ENCODE measurements at regions not wholly inside any gene's neighbourhood (a gene's known extent, or its start where the extent isn't known, plus 50 kb on each side); places are given as distances from the start of the nearest gene placed in this dataset.
A peak's percentile ranks its signal among the peaks of the same experiment; 100 is the strongest.

- TF ChIP-seq EGR1 (IDR thresholded peaks at IDR 0.05) (no peak), RAD21 (IDR thresholded peaks at IDR 0.05; ENCODE audit: low read depth) (no peak), FOXM1 (IDR thresholded peaks at IDR 0.05; ENCODE audit: borderline replicate concordance, low read depth) (no peak), NFIC (IDR thresholded peaks at IDR 0.05) (no peak), CREB1 (IDR thresholded peaks at IDR 0.05; ENCODE audit: low read depth) (no peak), YY1 (IDR thresholded peaks at IDR 0.05; ENCODE audit: low read depth) (no peak), TEAD4 (IDR thresholded peaks at IDR 0.05) (no peak), CEBPB (IDR thresholded peaks at IDR 0.05) (no peak), TCF12 (IDR thresholded peaks at IDR 0.05; ENCODE audit: low read depth) (no peak), MAX (IDR thresholded peaks at IDR 0.05) (no peak), EP300 (IDR thresholded peaks at IDR 0.05; ENCODE audit: borderline replicate concordance) (no peak), REST (IDR thresholded peaks at IDR 0.05; ENCODE audit: low read depth) (no peak), ZBTB7A (IDR thresholded peaks at IDR 0.05; ENCODE audit: low read depth) (no peak), TAF1 (IDR thresholded peaks at IDR 0.05; ENCODE audit: low read depth) (no peak)
These were observed 101.0 kb upstream of the MRPS30 start for GRCh38 chr5:44707721-44708120.

- TF ChIP-seq TAF1 (IDR thresholded peaks at IDR 0.05; ENCODE audit: low read depth), result no peak
- no peak for TF ChIP-seq ZBTB7A (IDR thresholded peaks at IDR 0.05; ENCODE audit: low read depth)
- TF ChIP-seq YY1 (IDR thresholded peaks at IDR 0.05; ENCODE audit: low read depth), result no peak
- no peak for TF ChIP-seq REST (IDR thresholded peaks at IDR 0.05; ENCODE audit: low read depth)
- no peak for TF ChIP-seq FOXM1 (IDR thresholded peaks at IDR 0.05; ENCODE audit: borderline replicate concordance, low read depth)
- TF ChIP-seq EP300 (IDR thresholded peaks at IDR 0.05; ENCODE audit: borderline replicate concordance), result no peak
- TF ChIP-seq CREB1 (IDR thresholded peaks at IDR 0.05; ENCODE audit: low read depth), result no peak
- TF ChIP-seq EGR1 (IDR thresholded peaks at IDR 0.05), result no peak
- no peak for TF ChIP-seq USF1 (IDR thresholded peaks at IDR 0.05)
- TF ChIP-seq TCF12 (IDR thresholded peaks at IDR 0.05; ENCODE audit: low read depth), result no peak
- no peak for TF ChIP-seq MAX (IDR thresholded peaks at IDR 0.05)
- TF ChIP-seq RAD21 (IDR thresholded peaks at IDR 0.05; ENCODE audit: low read depth), result no peak
- TF ChIP-seq NFIC (IDR thresholded peaks at IDR 0.05), result no peak
- no peak for TF ChIP-seq TEAD4 (IDR thresholded peaks at IDR 0.05)
- TF ChIP-seq CEBPB (IDR thresholded peaks at IDR 0.05), result no peak
These were observed 111.7 kb upstream of the MRPS30 start for GRCh38 chr5:44697025-44697424.

- TF ChIP-seq TCF12 (IDR thresholded peaks at IDR 0.05; ENCODE audit: low read depth) (no peak), TEAD4 (IDR thresholded peaks at IDR 0.05) (no peak), CREB1 (IDR thresholded peaks at IDR 0.05; ENCODE audit: low read depth) (no peak), CEBPB (IDR thresholded peaks at IDR 0.05) (no peak), TAF1 (IDR thresholded peaks at IDR 0.05; ENCODE audit: low read depth) (no peak), RAD21 (IDR thresholded peaks at IDR 0.05; ENCODE audit: low read depth) (no peak), NFIC (IDR thresholded peaks at IDR 0.05) (no peak), REST (IDR thresholded peaks at IDR 0.05; ENCODE audit: low read depth) (no peak), EGR1 (IDR thresholded peaks at IDR 0.05) (no peak), FOXM1 (IDR thresholded peaks at IDR 0.05; ENCODE audit: borderline replicate concordance, low read depth) (no peak)
These were observed 113.5 kb upstream of the MRPS30 start for GRCh38 chr5:44695259-44695658.

- TF ChIP-seq EGR1 (IDR thresholded peaks at IDR 0.05) (no peak), CEBPB (IDR thresholded peaks at IDR 0.05) (peak; percentile 79), USF1 (IDR thresholded peaks at IDR 0.05) (no peak), REST (IDR thresholded peaks at IDR 0.05; ENCODE audit: low read depth) (no peak), MAX (IDR thresholded peaks at IDR 0.05) (0 out of 2 replicates have a peak, but pooled peaks have one; percentile 15), ZBTB7A (IDR thresholded peaks at IDR 0.05; ENCODE audit: low read depth) (no peak), CREB1 (IDR thresholded peaks at IDR 0.05; ENCODE audit: low read depth) (no peak), TCF12 (IDR thresholded peaks at IDR 0.05; ENCODE audit: low read depth) (no peak), NFIC (IDR thresholded peaks at IDR 0.05) (no peak), TEAD4 (IDR thresholded peaks at IDR 0.05) (peak; percentile 60; the same call in 1 of the 2 replicates), EP300 (IDR thresholded peaks at IDR 0.05; ENCODE audit: borderline replicate concordance) (no peak), FOXM1 (IDR thresholded peaks at IDR 0.05; ENCODE audit: borderline replicate concordance, low read depth) (peak; percentile 30; the same call in 1 of the 2 replicates), YY1 (IDR thresholded peaks at IDR 0.05; ENCODE audit: low read depth) (no peak), TAF1 (IDR thresholded peaks at IDR 0.05; ENCODE audit: low read depth) (no peak)
These were observed 116.9 kb upstream of the MRPS30 start for GRCh38 chr5:44691802-44692201.
